ENCODE measurements at regions not wholly inside any gene's neighbourhood (a gene's known extent, or its start where the extent isn't known, plus 50 kb on each side); places are given as distances from the start of the nearest gene placed in this dataset.

DNA sequence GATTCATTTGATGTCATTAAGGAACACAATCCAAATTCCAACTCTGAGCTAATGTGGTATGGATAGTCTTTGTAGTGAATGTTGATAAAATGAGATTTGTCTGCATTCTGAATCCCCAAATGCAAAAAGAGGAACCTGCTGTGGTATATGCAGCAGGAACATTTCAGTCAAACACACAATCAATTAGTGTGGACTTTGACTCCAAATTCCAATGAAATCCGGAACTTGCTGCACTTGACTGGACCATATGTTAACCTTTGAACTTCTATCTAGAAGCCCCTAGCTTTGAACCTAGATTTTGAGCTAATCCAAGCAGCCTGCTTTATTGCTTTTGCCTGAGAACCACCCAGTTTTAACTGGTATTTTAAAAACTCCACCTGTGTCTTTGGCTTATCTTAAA lies 341.3 kb downstream of the SPRY2 start:
- TF ChIP-seq CTCF (conservative IDR thresholded peaks at IDR 0.05) = no peak
- H3K27ac ChIP-seq = no peak overlapping the region

- TF ChIP-seq CTCF (conservative IDR thresholded peaks at IDR 0.05) = no peak
- no peak overlapping the region for H3K27ac ChIP-seq
Measured at GRCh38 chr13:79998381-79998880, 342.5 kb downstream of the SPRY2 start.

DNA sequence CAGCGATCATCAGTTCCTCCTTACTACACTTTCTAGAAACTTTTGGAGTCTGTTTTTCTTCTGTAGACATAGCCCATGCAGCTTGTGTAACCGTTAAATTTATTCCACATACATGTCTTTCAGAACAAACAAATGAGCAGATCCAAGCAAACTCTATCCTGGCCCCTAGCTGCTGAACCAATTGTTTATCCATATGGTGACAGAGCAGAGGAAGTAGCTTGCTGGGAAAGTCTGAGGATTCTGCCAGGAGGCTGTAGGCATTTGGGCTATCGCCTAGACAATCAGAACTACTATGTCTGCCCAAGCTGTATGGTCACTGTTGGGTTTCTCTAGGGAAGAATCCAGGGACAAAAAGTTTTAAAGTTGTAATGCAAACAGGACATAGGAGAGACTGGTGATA lies 343.7 kb downstream of the SPRY2 start:
- no peak for TF ChIP-seq CTCF (conservative IDR thresholded peaks at IDR 0.05)

DNA sequence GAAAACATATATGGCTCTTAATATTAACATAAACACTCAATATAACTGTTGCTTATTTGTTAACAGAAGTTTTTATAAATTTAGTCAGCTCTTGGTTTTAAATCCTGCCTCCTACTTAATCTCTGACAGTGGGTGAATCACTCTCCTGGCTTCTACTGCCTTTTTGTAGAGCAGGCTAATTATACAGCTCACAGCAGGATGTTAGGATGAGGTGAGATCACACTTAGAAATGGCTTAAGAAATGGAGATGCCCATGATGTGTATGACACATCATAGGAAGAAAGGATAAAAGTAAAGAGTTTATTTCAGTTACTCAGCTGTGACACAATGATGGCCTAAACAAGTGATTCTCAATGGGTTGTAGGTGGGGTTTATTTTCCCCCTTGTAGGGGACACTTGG lies 345.6 kb downstream of the SPRY2 start:
- TF ChIP-seq CTCF (conservative IDR thresholded peaks at IDR 0.05) = no peak

More for the DNA sequence above, 343.7 kb downstream of the SPRY2 start:
- no peak overlapping the region for H3K27ac ChIP-seq

GRCh38 chr13:79992111-79992510 lies 348.8 kb downstream of the SPRY2 start:
- TF ChIP-seq CTCF (conservative IDR thresholded peaks at IDR 0.05) = no peak
- no peak overlapping the region for H3K27ac ChIP-seq

More for the DNA sequence above, 345.6 kb downstream of the SPRY2 start:
- no peak overlapping the region for H3K27ac ChIP-seq

DNA sequence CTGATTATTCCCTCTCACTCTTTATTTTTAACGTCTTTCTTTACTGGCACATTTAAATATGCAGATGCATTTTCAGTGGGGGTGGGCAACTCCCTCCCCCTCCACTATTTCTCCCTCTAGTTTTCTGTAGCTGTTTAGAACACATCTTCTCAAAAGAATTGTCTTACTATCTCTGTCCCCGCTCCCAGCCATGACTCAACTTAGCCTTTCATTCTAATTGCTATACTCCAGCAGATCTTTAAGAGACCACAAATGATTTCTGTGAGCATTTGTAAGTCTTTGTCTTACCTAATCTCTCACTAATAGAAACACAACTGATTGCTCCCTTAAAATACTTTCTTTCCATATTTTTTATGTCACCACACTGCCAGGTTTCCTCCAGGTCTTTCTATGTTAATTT lies 350.9 kb downstream of the SPRY2 start:
- no peak for TF ChIP-seq CTCF (conservative IDR thresholded peaks at IDR 0.05)
- H3K27ac ChIP-seq = no peak overlapping the region

- no peak overlapping the region for H3K27ac ChIP-seq
- TF ChIP-seq CTCF (conservative IDR thresholded peaks at IDR 0.05) = no peak
Measured at GRCh38 chr13:79989217-79989661, 351.7 kb downstream of the SPRY2 start.
